ENCODE measurements at regions not wholly inside any gene's neighbourhood (a gene's known extent, or its start where the extent isn't known, plus 50 kb on each side); places are given as distances from the start of the nearest gene placed in this dataset.

- no peak overlapping the region for H3K14ac ChIP-seq (ENCODE audit: insufficient read depth, low read length)
- H3K23me2 ChIP-seq (ENCODE audit: insufficient read length, low read depth, low read length, poor library complexity, severe bottlenecking), result no peaks in the 10 kb centered on the region
- H3K56ac ChIP-seq (ENCODE audit: insufficient read length, low read depth, low read length), result no peak overlapping the region
- H4K8ac ChIP-seq (replicated peaks; ENCODE audit: insufficient read length, low read depth, low read length), result no peak overlapping the region
- H3K4me3 Mint-ChIP-seq, result no peak overlapping the region
- TF ChIP-seq CTCF (conservative IDR thresholded peaks at IDR 0.05), result no peak
- H3K27me3 Mint-ChIP-seq (ENCODE audit: low read depth), result no peaks in the 10 kb centered on the region
- H2BK20ac ChIP-seq (ENCODE audit: low read depth, low read length, poor library complexity, severe bottlenecking), result no peak overlapping the region
- H3T11ph ChIP-seq (ENCODE audit: low read length), result no peak overlapping the region
- H3K36me3 Mint-ChIP-seq (ENCODE audit: insufficient read depth in 1 of 3, low read depth in 3 of 3), result no peaks in the 10 kb centered on the region
- H3K27ac ChIP-seq (ENCODE audit: insufficient read length, low read depth, low read length), result no peak overlapping the region
- H2BK12ac ChIP-seq (ENCODE audit: insufficient read length, low read depth, low read length), result no peak overlapping the region
- no peak overlapping the region for H2AFZ ChIP-seq (ENCODE audit: low read length)
- no peaks in the 10 kb centered on the region for H4K20me1 ChIP-seq (ENCODE audit: control insufficient read depth, insufficient read depth, insufficient read length)
- H3K9me3 Mint-ChIP-seq, result no peaks in the 10 kb centered on the region
- no peak overlapping the region for H3K23ac ChIP-seq (ENCODE audit: insufficient read length, low read depth, low read length)
- no peak overlapping the region for H3K9ac ChIP-seq (ENCODE audit: extremely low read depth, insufficient read length, low read length)
- H4K5ac ChIP-seq (ENCODE audit: insufficient read length, low read depth, low read length), result no peak overlapping the region
- H3K27me3 ChIP-seq (ENCODE audit: insufficient read depth, low read length), result no peaks in the 10 kb centered on the region
- DNase-seq, result no peak
- H3K4me1 ChIP-seq (ENCODE audit: insufficient read depth, low read length), result peaks cover under 1% of the 10 kb centered on the region; the same call in 1 of the 2 replicates
- no peak overlapping the region for H2BK5ac ChIP-seq (ENCODE audit: insufficient read length, low read length)
- no peak overlapping the region for H3K18ac ChIP-seq (ENCODE audit: insufficient read length, low read depth, low read length)
- no peaks in the 10 kb centered on the region for H3K9me3 ChIP-seq (ENCODE audit: control insufficient read depth, low read depth, low read length)
- H2BK15ac ChIP-seq (ENCODE audit: low read depth, low read length), result no peak overlapping the region
- H4K91ac ChIP-seq (ENCODE audit: insufficient read length, low read depth, low read length), result no peak overlapping the region
- H3K79me2 ChIP-seq (ENCODE audit: insufficient read depth, low read length), result no peaks in the 10 kb centered on the region
- no peak overlapping the region for H3K4ac ChIP-seq (ENCODE audit: low read depth, low read length)
- H2BK120ac ChIP-seq (ENCODE audit: low read depth, low read length, poor library complexity, severe bottlenecking), result no peak overlapping the region
- H3K4me1 Mint-ChIP-seq, result peaks cover 5 to 13% of the 10 kb centered on the region in 2 experiments
- H3K27ac Mint-ChIP-seq, result no peak overlapping the region
- no CpG with 5 or more reads among the region's 2 CpGs for WGBS (ENCODE audit: extremely low coverage, insufficient read length, low lambda C conversion rate)
- H3K4me2 ChIP-seq (ENCODE audit: insufficient read depth, insufficient read length, low read length), result no peak overlapping the region
- no peaks in the 10 kb centered on the region for H3K79me1 ChIP-seq (ENCODE audit: insufficient read depth, low read depth, low read length, poor library complexity, severe bottlenecking)
- H2AK5ac ChIP-seq (ENCODE audit: insufficient read length, low read length), result no peak overlapping the region
Measured at GRCh38 chr14:58705066-58705465, 67.3 kb downstream of the DACT1 start.
